ENCODE measurements at regions not wholly inside any gene's neighbourhood (a gene's known extent, or its start where the extent isn't known, plus 50 kb on each side); places are given as distances from the start of the nearest gene placed in this dataset.

- no peak for DNase-seq
These were observed 93.5 kb upstream of the STK39 start for GRCh38 chr2:168340931-168341330.

- no peak for DNase-seq
These were observed 96.2 kb upstream of the STK39 start for GRCh38 chr2:168343586-168343985.

GRCh38 chr2:168344706-168345105 is 97.3 kb upstream of the STK39 start:
- DNase-seq, result no peak

GRCh38 chr2:168345601-168346000 is 98.2 kb upstream of the STK39 start:
- peak; percentile 79 to 87 for DNase-seq

- peak; percentile 93 to 95 for DNase-seq
These were observed 99.5 kb upstream of the STK39 start for GRCh38 chr2:168346725-168347477.

- DNase-seq, result peak; percentile 82 to 91
These were observed 100.7 kb upstream of the STK39 start for GRCh38 chr2:168348076-168348475.

- peak; percentile 23 to 60 for DNase-seq
These were observed 103.0 kb upstream of the STK39 start for GRCh38 chr2:168350380-168350779.

GRCh38 chr2:168353251-168353650 is 102.8 kb upstream of the CERS6 start:
- no peak for DNase-seq

GRCh38 chr2:168354499-168354898 is 101.6 kb upstream of the CERS6 start:
- peak; percentile 39 to 42 for DNase-seq

GRCh38 chr2:168355121-168355520 is 101.0 kb upstream of the CERS6 start:
- no peak for DNase-seq

- no peak for DNase-seq
These were observed 100.1 kb upstream of the CERS6 start for GRCh38 chr2:168355779-168356476.

GRCh38 chr2:168356477-168356835 is 99.6 kb upstream of the CERS6 start:
- DNase-seq, result no peak

- DNase-seq, result no peak
These were observed 98.1 kb upstream of the CERS6 start for GRCh38 chr2:168357797-168358472.

- no peak for DNase-seq
These were observed 97.0 kb upstream of the CERS6 start for GRCh38 chr2:168359082-168359481.

- DNase-seq, result no peak
These were observed 92.6 kb upstream of the CERS6 start for GRCh38 chr2:168363347-168364092.

- DNase-seq, result no peak
These were observed 90.9 kb upstream of the CERS6 start for GRCh38 chr2:168365094-168365621.

- no peak for DNase-seq
These were observed 87.0 kb upstream of the CERS6 start for GRCh38 chr2:168369031-168369430.

- DNase-seq, result peak; percentile 23 to 32
These were observed 84.6 kb upstream of the CERS6 start for GRCh38 chr2:168371273-168372019.

- no peak for DNase-seq
These were observed 82.6 kb upstream of the CERS6 start for GRCh38 chr2:168373468-168373867.

- DNase-seq, result peak; percentile 29
These were observed 80.8 kb upstream of the CERS6 start for GRCh38 chr2:168375195-168375798.

GRCh38 chr2:168378960-168379669 is 77.0 kb upstream of the CERS6 start:
- DNase-seq, result no peak

All from Kasumi-1 (cell line).